Fibroblast of the aortic adventitia (primary cell): ENCODE measurements at regions not wholly inside any gene's neighbourhood (a gene's known extent, or its start where the extent isn't known, plus 50 kb on each side); places are given as distances from the start of the nearest gene placed in this dataset.
"Not testable (repeated sequence)": the region's sequence is repeated elsewhere in the genome, so short reads cannot be mapped to it uniquely, and the experiment has no call there.

Experiments
- DNase-seq: peaks from one replicate; pipeline ENCODE4 v3.0.0-alpha.2; 2010; ENCODE audit warnings: low read depth
- H3K4me3 ChIP-seq: 2 replicates; pipeline ENCODE4 v1.5.1; 2011; ENCODE audit warnings: low read depth, mild to moderate bottlenecking, control low read depth, low read length, moderate library complexity
- TF ChIP-seq, protein P1 (sequence below): IDR thresholded peaks from 2 replicates; pipeline ENCODE4 v1.5.1; 2011; ENCODE audit warnings: mild to moderate bottlenecking, low read length, control low read depth, inconsistent platforms; ENCODE audit not compliant: insufficient read depth

DNA sequence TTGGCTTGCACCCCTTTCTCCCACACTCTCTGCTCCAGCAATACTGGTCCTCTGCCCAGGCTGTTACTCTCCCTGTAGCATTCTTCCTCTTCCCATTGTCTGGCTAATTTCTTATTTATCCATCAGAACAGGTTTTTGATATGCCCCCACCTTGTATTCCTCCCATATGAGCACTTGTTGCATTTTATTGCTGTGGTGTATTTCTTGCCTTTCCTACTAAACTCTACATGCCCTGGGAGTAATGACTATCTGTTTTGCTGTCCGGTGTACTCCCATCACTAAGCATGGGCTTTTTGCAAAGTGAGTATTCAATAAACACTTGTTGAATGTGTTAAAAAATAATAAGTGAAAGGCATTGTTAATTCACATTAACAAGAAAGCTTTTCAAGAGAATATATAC, 104.3 kb upstream of the RANBP3L start:
- H3K4me3 ChIP-seq: no peak overlapping the region

DNA sequence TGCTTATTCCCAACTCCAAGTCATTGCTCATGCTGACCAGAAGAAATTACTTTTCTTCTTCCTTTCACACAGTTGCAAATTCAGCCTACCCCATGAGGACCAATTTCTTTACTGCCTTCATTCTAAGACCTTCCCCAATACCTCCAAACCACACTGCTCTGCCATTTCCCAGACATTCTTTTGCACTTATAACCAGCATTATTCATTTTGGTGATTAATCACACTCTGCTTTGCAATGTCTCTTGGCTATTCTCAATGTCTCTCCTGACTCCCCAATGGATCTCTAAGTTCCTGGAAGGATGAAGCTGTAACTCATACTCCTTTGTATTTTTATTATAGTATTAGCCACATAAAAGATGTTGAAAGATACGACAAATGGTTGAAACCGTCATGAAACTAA, 105.7 kb upstream of the RANBP3L start:
- TF ChIP-seq, protein P1, sequence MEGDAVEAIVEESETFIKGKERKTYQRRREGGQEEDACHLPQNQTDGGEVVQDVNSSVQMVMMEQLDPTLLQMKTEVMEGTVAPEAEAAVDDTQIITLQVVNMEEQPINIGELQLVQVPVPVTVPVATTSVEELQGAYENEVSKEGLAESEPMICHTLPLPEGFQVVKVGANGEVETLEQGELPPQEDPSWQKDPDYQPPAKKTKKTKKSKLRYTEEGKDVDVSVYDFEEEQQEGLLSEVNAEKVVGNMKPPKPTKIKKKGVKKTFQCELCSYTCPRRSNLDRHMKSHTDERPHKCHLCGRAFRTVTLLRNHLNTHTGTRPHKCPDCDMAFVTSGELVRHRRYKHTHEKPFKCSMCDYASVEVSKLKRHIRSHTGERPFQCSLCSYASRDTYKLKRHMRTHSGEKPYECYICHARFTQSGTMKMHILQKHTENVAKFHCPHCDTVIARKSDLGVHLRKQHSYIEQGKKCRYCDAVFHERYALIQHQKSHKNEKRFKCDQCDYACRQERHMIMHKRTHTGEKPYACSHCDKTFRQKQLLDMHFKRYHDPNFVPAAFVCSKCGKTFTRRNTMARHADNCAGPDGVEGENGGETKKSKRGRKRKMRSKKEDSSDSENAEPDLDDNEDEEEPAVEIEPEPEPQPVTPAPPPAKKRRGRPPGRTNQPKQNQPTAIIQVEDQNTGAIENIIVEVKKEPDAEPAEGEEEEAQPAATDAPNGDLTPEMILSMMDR: no peak
- DNase-seq: peak; percentile 46
- H3K4me3 ChIP-seq: no peak overlapping the region

More for the DNA sequence above, 104.3 kb upstream of the RANBP3L start:
- TF ChIP-seq, protein P1: no peak
- DNase-seq: no peak

DNA sequence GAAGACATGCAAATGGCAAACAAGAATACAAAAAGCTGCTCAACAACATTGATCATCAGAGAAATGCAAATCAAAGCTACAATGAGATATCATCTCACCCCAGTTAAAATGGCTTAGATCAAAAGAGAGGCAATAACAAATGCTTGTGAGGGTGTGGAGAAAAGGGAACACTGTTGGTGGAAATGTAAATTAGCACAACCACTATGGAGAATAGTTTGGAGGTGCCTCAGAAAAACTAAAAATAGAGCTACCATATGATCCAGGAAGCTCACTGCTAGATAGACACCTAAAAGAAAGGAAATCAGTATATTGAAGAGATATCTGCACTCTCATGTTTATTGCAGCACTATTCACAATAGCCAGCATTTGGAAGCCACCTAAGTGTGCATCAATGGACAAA, 108.0 kb upstream of the RANBP3L start:
- not testable (repeated sequence) for H3K4me3 ChIP-seq

GRCh38 chr5:36410672-36411071, 109.0 kb upstream of the RANBP3L start:
- DNase-seq, H3K4me3 ChIP-seq: not testable (repeated sequence)

More for the DNA sequence above, 108.0 kb upstream of the RANBP3L start:
- not testable (repeated sequence) for DNase-seq

DNA sequence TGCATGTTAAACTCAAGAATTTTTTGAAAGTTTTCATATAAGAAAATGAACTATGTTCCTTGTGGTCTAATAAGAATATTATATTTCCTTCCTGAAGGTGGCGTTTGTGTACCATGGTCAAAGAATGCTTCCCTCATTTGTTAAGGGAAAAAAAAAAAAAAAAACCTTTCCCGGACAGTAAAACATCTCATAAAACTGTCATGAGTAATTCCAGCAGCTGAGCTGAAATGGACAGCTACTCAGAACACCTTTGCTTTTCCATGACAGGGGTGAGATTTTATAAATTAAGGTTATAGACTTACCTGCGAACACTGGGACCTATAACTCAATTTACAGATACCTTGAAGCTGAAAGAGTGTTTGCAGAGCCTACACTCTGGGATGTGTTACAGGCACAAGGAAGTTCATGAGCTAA, 113.2 kb upstream of the RANBP3L start:
- TF ChIP-seq, protein P1: peak; percentile 52
- DNase-seq: peak; percentile 74

DNA sequence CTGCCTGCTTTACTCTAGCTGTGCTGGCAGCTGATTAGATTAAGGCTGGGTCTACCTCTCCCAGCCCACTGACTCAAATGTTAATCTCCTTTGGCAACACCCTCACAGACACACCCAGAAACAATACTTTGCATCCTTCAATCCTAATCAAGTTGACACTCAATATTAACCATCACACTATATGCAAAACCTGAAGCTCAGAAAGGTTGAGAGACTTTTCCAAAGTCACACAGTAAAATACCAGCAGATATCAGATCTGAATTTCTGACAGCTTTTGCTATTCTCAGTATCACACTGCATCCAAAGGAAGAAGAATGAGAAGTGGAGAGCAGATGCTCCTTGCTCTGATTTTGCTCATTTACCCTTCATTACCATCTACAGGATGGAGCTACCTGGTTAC, 114.9 kb upstream of the RANBP3L start:
- no peak overlapping the region for H3K4me3 ChIP-seq
- TF ChIP-seq, protein P1: no peak
- DNase-seq: no peak

More for the DNA sequence above, 113.2 kb upstream of the RANBP3L start:
- H3K4me3 ChIP-seq: no peak overlapping the region

DNA sequence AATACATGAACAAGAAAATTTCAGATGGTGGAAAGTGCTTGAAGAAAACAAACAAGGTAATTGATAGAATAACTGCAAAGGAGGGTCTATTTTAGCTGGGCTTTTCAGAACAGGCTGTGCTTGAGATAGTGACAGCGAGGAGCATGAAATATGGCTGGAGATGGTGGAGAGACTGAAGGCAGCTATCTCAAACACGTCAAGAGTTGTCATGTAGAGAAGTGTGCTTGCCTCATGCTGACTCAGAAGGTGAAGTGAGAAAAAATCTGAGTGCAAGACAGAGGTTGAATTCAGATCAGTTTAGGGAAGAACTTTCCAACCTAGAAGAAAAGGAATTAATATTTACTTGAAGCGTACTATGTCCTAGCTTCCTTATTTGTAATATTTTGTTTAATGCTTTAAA, 115.5 kb upstream of the RANBP3L start:
- H3K4me3 ChIP-seq: no peak overlapping the region
- TF ChIP-seq, protein P1: no peak
- DNase-seq: no peak

DNA sequence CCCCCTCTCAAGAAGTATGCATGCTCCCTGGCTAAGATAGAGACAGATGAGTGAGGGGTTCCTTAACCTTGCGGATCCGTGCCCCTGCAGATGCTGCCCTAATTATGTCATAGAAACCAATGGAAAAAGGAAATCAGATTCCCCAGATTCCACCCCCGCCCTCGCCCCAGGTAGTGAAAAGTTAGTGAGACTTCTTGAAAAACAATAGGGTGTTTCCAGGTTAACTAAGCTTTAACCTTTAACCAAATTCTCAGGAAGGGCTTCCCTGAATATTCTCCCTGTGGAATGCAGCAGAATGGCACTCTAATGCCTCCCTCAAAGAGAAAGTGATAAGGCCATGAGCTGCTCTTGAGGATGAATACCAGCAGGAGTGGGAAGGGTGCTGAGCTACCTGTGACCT, 116.0 kb upstream of the RANBP3L start:
- no peak for DNase-seq
- TF ChIP-seq, protein P1: no peak
- H3K4me3 ChIP-seq: no peak overlapping the region
